ENCODE measurements at regions not wholly inside any gene's neighbourhood (a gene's known extent, or its start where the extent isn't known, plus 50 kb on each side); places are given as distances from the start of the nearest gene placed in this dataset.

GRCh38 chr5:108661024-108661423 is 86.7 kb upstream of the FER start:
- intact Hi-C loops (cut with micrococcal nuclease): loop anchor here (1.0 to 5.0 kb wide), 2 partner anchors 10 to 996 kb away; no protein-coding TSS in a partner anchor
- H3K4me2 ChIP-seq (ENCODE audit: insufficient read depth, low read length): peak overlapping the region; percentile 1
- no peak overlapping the region for H2AFZ ChIP-seq (ENCODE audit: low read depth, low read length)
- H3K9me3 ChIP-seq (replicated peaks; ENCODE audit: control insufficient read depth, insufficient read depth, low read length): no peaks in the 10 kb centered on the region
- no peaks in the 10 kb centered on the region for H3K27me3 ChIP-seq (ENCODE audit: control insufficient read depth in 2 of 2, insufficient read depth in 2 of 2, low read length in 2 of 2)
- no TSS peak for BruUV-seq (replicated peaks)
- H3K9ac ChIP-seq (replicated peaks; ENCODE audit: extremely low read depth, insufficient read depth, low read length): no peak overlapping the region
- CTCF ChIA-PET: interaction anchor here (1.0 to 3.1 kb wide), 3 partner anchors 10 to 21 kb away, joined by 4 to 16 read pairs (median 5); no protein-coding TSS in a partner anchor
- H3K4me1 ChIP-seq (ENCODE audit: control insufficient read depth, extremely low read depth, insufficient read depth, low read length): peaks cover 13% of the 10 kb centered on the region
- H4K20me1 ChIP-seq (replicated peaks; ENCODE audit: control insufficient read depth, extremely low read depth, insufficient read depth, low read length): no peaks in the 10 kb centered on the region
- no peaks in the 10 kb centered on the region for H3K79me2 ChIP-seq (ENCODE audit: control insufficient read depth, insufficient read depth, low read length)
- dilution Hi-C loops (cut with MboI; ENCODE audit: extremely low pct_ligation_motif_present, low sequenced_read_pairs): no loop called here
- no peak overlapping the region for H3K4me3 ChIP-seq (replicated peaks in 1 of 3; ENCODE audit: insufficient read depth in 1 of 3, low read depth in 1 of 3, low read length in 3 of 3)
- DNase-seq (ENCODE audit: low read depth, low spot score) (peak; percentile 39), FAIRE-seq (peak; percentile 12)
- TF ChIP-seq MAX (IDR thresholded peaks at IDR 0.05; ENCODE audit: insufficient read depth, insufficient read length): no peak
- TF ChIP-seq POLR2AphosphoS5 (IDR thresholded peaks at IDR 0.05; ENCODE audit: insufficient read depth, low read depth, low read length): no peak
- TF ChIP-seq POLR2A (IDR thresholded peaks at IDR 0.05; ENCODE audit: low read depth, low read length): no peak
- TF ChIP-seq MYC (IDR thresholded peaks at IDR 0.05; ENCODE audit: low read depth, low read length): no peak
- TF ChIP-seq JUN (IDR thresholded peaks at IDR 0.05; ENCODE audit: borderline replicate concordance, insufficient read depth, insufficient read length, low read depth): no peak
- no peak for TF ChIP-seq EZH2 (IDR thresholded peaks at IDR 0.05; ENCODE audit: borderline replicate concordance, low read depth, low read length, severe bottlenecking)
- no peak for TF ChIP-seq GATA2 (IDR thresholded peaks at IDR 0.05; ENCODE audit: insufficient read depth, insufficient read length, low read depth, low read length)
- no peak for TF ChIP-seq CTCF (IDR thresholded peaks at IDR 0.05; ENCODE audit: extremely low read depth in 1 of 2, insufficient read depth in 1 of 2, low read depth in 1 of 2, low read length in 2 of 2)
- TF ChIP-seq FOS (IDR thresholded peaks at IDR 0.05; ENCODE audit: borderline replicate concordance, insufficient read depth, low read length): no peak
- H3K9me1 ChIP-seq (replicated peaks; ENCODE audit: control insufficient read depth, extremely low read depth, insufficient read depth, low read length): no peaks in the 10 kb centered on the region
- POLR2A ChIA-PET: no interaction called here
- no peaks in the 10 kb centered on the region for H3K36me3 ChIP-seq (ENCODE audit: control insufficient read depth in 2 of 2, extremely low read depth in 1 of 2, insufficient read depth in 2 of 2, low read length in 2 of 2)
- peak overlapping the region; percentile 71 for H3K27ac ChIP-seq (ENCODE audit: insufficient read depth, low read depth, low read length)

Data from endothelial cell of umbilical vein (primary cell).